Hematopoietic multipotent progenitor cell treated with erythropoietin and hydrocortisone succinate and interleukin-3 and kit ligand, for 4 days (in vitro differentiated cells): ENCODE measurements at regions not wholly inside any gene's neighbourhood (a gene's known extent, or its start where the extent isn't known, plus 50 kb on each side); places are given as distances from the start of the nearest gene placed in this dataset.

ENCODE experiments used
- DNase-seq: peaks from one replicate; pipeline ENCODE4 v3.0.0-alpha.2; 2015

GRCh38 chr4:74618166-74618565, 173.2 kb downstream of the AREG start:
- DNase-seq = no peak

GRCh38 chr4:74618659-74619058, 173.7 kb downstream of the AREG start:
- DNase-seq = no peak

GRCh38 chr4:74619931-74620702, 174.2 kb downstream of the BTC start:
- peak; percentile 77 for DNase-seq

GRCh38 chr4:74621616-74622015, 172.7 kb downstream of the BTC start:
- DNase-seq = no peak

- DNase-seq = peak; percentile 90
These were observed 171.3 kb downstream of the BTC start for GRCh38 chr4:74623041-74623440.

- peak; percentile 86 for DNase-seq
These were observed 169.8 kb downstream of the BTC start for GRCh38 chr4:74624351-74625151.

- no peak for DNase-seq
These were observed 168.3 kb downstream of the BTC start for GRCh38 chr4:74625981-74626380.

- no peak for DNase-seq
These were observed 167.2 kb downstream of the BTC start for GRCh38 chr4:74627093-74627492.

- DNase-seq = no peak
These were observed 166.8 kb downstream of the BTC start for GRCh38 chr4:74627504-74627903.

- DNase-seq = peak; percentile 82
These were observed 165.3 kb downstream of the BTC start for GRCh38 chr4:74628852-74629620.

- DNase-seq = no peak
These were observed 163.8 kb downstream of the BTC start for GRCh38 chr4:74630551-74630950.

GRCh38 chr4:74631338-74631737, 163.0 kb downstream of the BTC start:
- peak; percentile 43 for DNase-seq

GRCh38 chr4:74631988-74632387, 162.3 kb downstream of the BTC start:
- DNase-seq = no peak

GRCh38 chr4:74632634-74633033, 161.7 kb downstream of the BTC start:
- peak; percentile 98 for DNase-seq

- DNase-seq = no peak
These were observed 159.2 kb downstream of the BTC start for GRCh38 chr4:74635074-74635473.

GRCh38 chr4:74635490-74636123, 158.7 kb downstream of the BTC start:
- DNase-seq = no peak

- no peak for DNase-seq
These were observed 156.3 kb downstream of the BTC start for GRCh38 chr4:74638001-74638400.

- peak; percentile 38 for DNase-seq
These were observed 155.6 kb downstream of the BTC start for GRCh38 chr4:74638689-74639088.

GRCh38 chr4:74640111-74640903, 154.0 kb downstream of the BTC start:
- DNase-seq = no peak

GRCh38 chr4:74642006-74642405, 152.3 kb downstream of the BTC start:
- no peak for DNase-seq

- DNase-seq = no peak
These were observed 145.1 kb downstream of the BTC start for GRCh38 chr4:74649193-74649592.

GRCh38 chr4:74651198-74651597, 143.1 kb downstream of the BTC start:
- DNase-seq = no peak
